Pons (tissue), 1 donor: ENCODE measurements at regions not wholly inside any gene's neighbourhood (a gene's known extent, or its start where the extent isn't known, plus 50 kb on each side); places are given as distances from the start of the nearest gene placed in this dataset.

Source experiments
- DNase-seq: peaks from one replicate; pipeline ENCODE4 v3.0.0-alpha.2; 2016; ENCODE audit warnings: low spot score

- DNase-seq, result no peak
Measured at GRCh38 chr7:116418524-116418923, 81.0 kb upstream of the CAV2 start.

DNA sequence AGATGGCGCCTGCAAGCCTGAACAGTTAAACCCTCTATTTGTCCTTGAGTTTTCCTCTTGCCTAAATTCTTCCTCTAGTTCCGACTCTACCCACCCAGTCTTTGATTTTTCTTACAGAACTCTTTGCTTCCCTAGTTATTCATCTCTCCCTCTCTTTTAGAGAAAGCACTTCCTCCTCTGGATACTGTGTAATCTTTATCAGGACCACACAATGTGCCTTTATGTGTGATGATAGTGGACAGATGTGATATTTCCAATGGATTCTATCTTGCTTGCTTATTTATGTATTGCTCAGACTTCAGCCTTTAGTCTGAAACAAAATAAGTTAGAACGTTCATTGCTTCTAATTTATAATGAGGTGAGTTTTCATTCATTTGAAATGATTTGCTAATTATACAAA lies 79.5 kb upstream of the CAV2 start:
- DNase-seq, result no peak

GRCh38 chr7:116421298-116421697 lies 78.2 kb upstream of the CAV2 start:
- no peak for DNase-seq

GRCh38 chr7:116422683-116423082 lies 76.9 kb upstream of the CAV2 start:
- DNase-seq, result no peak

GRCh38 chr7:116423499-116423898 lies 76.0 kb upstream of the CAV2 start:
- no peak for DNase-seq

DNA sequence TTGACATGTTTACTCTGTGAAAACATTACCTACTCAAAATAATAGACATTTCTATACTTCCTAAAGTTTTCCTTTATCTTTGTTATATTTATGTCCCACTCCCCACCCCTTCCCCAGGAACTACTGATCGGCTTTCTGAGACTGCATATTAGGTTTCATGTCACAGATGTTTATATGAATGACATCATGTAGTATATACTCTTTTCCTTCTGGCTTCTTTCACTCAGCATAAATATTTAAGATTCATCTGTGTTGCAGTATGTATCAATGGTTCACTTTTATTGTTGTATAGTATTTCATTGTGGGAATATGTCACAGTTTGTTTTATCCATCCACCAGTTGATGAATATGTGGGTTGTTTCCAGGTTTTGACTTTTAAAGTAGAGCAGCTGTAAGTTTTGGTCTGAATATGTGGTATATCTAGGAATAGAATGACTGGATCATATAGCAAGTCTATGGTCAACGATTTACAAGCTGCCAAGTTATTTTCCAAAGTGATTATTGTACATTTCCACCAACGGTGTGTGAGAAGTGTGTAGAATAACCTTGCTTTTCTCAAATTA lies 73.8 kb upstream of the CAV2 start:
- no peak for DNase-seq

- DNase-seq, result no peak
Measured at GRCh38 chr7:116426428-116427156, 72.9 kb upstream of the CAV2 start.

GRCh38 chr7:116429986-116430619 lies 69.4 kb upstream of the CAV2 start:
- no peak for DNase-seq

- no peak for DNase-seq
Measured at GRCh38 chr7:116431787-116432526, 67.6 kb upstream of the CAV2 start.

GRCh38 chr7:116432527-116432916 lies 67.0 kb upstream of the CAV2 start:
- no peak for DNase-seq

DNA sequence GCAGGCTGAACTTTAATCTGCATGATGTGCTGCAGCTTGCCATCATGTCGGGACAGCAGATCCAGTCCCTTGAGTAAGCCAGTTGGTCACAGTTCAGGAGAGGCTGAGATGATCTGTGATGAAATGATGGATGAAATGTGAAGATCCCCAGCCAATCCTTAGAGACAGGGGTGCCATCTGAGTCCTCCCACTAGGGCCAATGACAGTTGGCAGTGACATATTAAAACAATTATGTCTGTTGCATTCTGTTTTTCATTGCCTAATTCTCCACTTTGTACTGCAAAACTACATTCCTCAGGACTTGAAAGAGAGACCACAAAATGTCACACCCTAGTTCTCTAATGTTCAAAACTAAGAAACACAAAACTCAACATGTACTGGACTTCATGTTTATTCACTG lies 66.3 kb upstream of the CAV2 start:
- no peak for DNase-seq

- DNase-seq, result no peak
Measured at GRCh38 chr7:116434820-116435341, 64.7 kb upstream of the CAV2 start.

GRCh38 chr7:116436305-116436826 lies 63.2 kb upstream of the CAV2 start:
- DNase-seq, result no peak

DNA sequence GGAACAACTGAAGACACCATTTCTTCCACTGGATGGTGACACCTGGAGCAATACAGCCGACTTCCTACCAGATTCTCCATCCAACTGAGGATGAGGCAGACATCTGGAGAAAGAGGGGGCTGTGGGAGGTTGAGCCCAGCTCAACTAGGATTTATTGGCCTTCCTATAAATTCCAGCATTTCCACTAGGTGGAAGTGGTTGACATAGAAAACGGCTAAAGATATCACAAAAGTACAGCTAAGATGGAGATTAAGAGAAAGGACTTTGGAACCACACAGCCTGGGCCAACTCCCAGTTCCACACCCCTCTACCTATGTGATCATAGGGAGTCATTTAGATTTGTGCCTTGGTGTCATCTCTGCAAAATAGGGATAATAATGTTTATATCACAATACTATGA lies 61.3 kb upstream of the CAV2 start:
- DNase-seq, result no peak

- no peak for DNase-seq
Measured at GRCh38 chr7:116439005-116439404, 60.5 kb upstream of the CAV2 start.

DNA sequence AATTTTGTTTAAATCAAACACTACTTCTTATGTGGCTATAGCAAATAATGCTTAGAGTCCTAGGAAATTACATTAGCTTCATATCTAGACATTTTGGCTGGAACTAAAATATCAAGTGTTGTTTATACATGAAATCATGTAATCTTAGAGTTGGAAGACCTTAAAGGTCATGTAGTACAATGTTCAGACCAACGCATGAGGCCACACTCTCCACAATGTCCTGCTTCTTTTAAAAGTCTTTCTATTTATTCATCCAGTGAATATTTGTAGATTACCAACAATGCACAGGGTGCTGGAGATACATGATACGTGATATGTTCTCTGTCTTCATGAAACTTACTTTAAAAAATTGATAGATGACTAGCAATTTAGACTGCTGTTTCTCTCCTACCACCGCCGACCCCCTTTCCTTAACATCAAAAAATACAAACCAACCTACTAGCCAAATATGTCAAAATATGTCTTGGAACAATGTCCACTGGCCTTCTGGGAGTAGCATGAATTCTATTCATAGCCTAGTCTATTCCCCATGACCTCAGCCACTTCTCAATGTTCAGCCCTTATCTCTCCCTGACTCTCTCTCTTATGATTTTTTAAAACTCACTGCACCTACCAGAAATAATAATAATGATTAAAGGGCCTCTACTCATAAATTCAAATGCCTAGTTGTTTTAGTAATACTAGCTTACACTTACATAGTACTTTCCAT lies 59.5 kb upstream of the CAV2 start:
- no peak for DNase-seq

- DNase-seq, result no peak
Measured at GRCh38 chr7:116441534-116441933, 58.0 kb upstream of the CAV2 start.

DNA sequence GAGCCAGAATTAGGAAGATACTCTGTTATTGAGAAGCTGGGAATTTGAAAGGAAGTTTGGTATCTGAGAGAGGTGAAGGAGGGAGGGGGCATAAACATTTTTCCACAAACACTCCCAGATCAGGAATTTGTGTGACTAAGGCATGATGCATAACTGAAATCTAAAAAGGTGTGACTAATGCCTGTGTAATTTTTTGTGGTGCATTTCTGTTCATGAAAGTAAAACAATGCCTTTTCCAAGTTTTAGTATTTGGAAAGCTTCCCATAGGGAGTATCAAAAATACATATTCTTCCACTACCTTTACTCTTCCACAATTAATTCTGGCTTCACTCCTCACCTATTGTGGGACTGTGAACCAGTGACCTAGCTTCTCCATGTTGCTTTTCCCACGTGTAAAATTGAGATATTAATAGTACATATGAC lies 56.4 kb upstream of the CAV2 start:
- DNase-seq, result no peak

DNA sequence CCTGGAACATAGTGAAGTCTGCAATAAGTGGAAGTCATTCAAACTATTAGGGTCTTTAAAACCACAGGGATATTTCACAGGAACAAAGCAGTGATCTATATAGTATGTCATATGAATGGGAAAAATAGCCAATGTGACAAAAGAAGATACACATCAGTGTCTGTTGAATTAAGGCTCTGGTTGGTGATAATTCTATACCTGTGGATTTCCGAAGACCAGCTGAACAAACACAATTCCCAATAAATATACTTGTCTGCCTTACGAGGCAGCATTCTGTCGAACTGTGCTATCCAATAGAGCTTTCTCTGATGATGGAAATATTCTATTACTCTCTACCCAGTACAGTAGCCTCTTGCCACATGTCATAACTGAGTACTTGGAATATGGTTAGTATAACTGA lies 55.9 kb upstream of the CAV2 start:
- no peak for DNase-seq

DNA sequence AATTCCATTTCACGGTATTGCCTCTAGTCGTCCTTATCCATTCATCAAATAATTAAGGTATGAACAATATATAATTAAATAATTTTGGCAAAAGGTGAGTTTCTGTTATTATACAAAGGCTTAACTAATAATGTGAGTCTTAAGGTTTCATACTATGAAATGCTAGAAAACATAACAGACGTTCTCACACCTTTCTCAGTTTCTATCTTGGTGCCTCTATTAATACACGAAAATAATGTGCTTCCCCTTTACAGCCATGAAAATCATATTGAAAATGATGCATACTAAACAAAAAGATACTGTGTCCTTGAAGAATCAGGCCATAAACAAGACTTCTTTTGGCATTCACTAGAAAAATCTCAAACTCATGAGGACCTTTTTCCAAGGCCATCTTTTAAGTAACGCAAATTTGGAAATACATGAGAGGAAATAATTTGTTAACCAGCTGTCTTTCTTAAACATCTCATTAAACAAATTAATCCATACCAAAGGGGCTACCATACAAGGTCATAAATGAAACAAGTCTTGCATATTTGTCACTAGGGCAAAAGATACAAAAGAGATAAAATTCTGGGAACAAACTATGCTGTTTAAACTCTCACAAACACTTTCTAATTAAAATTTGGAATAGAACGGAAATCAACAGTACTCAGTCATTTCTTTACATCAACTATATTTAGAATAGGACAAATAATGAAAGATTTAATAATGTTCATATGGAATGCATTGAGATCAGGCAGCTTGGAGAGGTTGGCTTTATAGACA lies 53.9 kb upstream of the CAV2 start:
- DNase-seq, result no peak
